AG08396 (cell line): ENCODE measurements at regions not wholly inside any gene's neighbourhood (a gene's known extent, or its start where the extent isn't known, plus 50 kb on each side); places are given as distances from the start of the nearest gene placed in this dataset.
"Not testable (repeated sequence)": the region's sequence is repeated elsewhere in the genome, so short reads cannot be mapped to it uniquely, and the experiment has no call there.

ENCODE experiments used
- DNase-seq: peaks from one replicate; pipeline ENCODE4 v3.0.0; 2012; ENCODE audit warnings: low spot score, mixed read lengths

- DNase-seq = no peak
Measured at GRCh38 chr10:6694447-6695140, 114.5 kb upstream of the PRKCQ start.

- no peak for DNase-seq
Measured at GRCh38 chr10:6692856-6693255, 112.8 kb upstream of the PRKCQ start.

- DNase-seq = no peak
Measured at GRCh38 chr10:6692103-6692502, 112.0 kb upstream of the PRKCQ start.

- no peak for DNase-seq
Measured at GRCh38 chr10:6689036-6689435, 109.0 kb upstream of the PRKCQ start.

- no peak for DNase-seq
Measured at GRCh38 chr10:6680735-6681134, 100.7 kb upstream of the PRKCQ start.

- DNase-seq = no peak
Measured at GRCh38 chr10:6678956-6679355, 98.9 kb upstream of the PRKCQ start.

GRCh38 chr10:6678211-6678803, 98.2 kb upstream of the PRKCQ start:
- DNase-seq = peak; percentile 12

GRCh38 chr10:6677129-6677528, 97.1 kb upstream of the PRKCQ start:
- not testable (repeated sequence) for DNase-seq

- DNase-seq = no peak
Measured at GRCh38 chr10:6674291-6674690, 94.2 kb upstream of the PRKCQ start.

- DNase-seq = no peak
Measured at GRCh38 chr10:6671976-6672375, 91.9 kb upstream of the PRKCQ start.

GRCh38 chr10:6669269-6669859, 89.3 kb upstream of the PRKCQ start:
- peak; percentile 40 for DNase-seq

- DNase-seq = peak; percentile 34
Measured at GRCh38 chr10:6667679-6668270, 87.7 kb upstream of the PRKCQ start.

- no peak for DNase-seq
Measured at GRCh38 chr10:6667150-6667549, 87.1 kb upstream of the PRKCQ start.

GRCh38 chr10:6665847-6666246, 85.8 kb upstream of the PRKCQ start:
- no peak for DNase-seq

GRCh38 chr10:6660460-6660859, 80.4 kb upstream of the PRKCQ start:
- DNase-seq = no peak

- DNase-seq = no peak
Measured at GRCh38 chr10:6659451-6659850, 79.4 kb upstream of the PRKCQ start.

GRCh38 chr10:6657669-6658068, 77.6 kb upstream of the PRKCQ start:
- no peak for DNase-seq

GRCh38 chr10:6657196-6657595, 77.1 kb upstream of the PRKCQ start:
- no peak for DNase-seq

- DNase-seq = no peak
Measured at GRCh38 chr10:6654571-6654970, 74.5 kb upstream of the PRKCQ start.

- DNase-seq = no peak
Measured at GRCh38 chr10:6650586-6650985, 70.5 kb upstream of the PRKCQ start.

- DNase-seq = no peak
Measured at GRCh38 chr10:6649903-6650302, 69.8 kb upstream of the PRKCQ start.

- no peak for DNase-seq
Measured at GRCh38 chr10:6648894-6649720, 69.0 kb upstream of the PRKCQ start.
